ENCODE measurements at regions not wholly inside any gene's neighbourhood (a gene's known extent, or its start where the extent isn't known, plus 50 kb on each side); places are given as distances from the start of the nearest gene placed in this dataset.

DNA sequence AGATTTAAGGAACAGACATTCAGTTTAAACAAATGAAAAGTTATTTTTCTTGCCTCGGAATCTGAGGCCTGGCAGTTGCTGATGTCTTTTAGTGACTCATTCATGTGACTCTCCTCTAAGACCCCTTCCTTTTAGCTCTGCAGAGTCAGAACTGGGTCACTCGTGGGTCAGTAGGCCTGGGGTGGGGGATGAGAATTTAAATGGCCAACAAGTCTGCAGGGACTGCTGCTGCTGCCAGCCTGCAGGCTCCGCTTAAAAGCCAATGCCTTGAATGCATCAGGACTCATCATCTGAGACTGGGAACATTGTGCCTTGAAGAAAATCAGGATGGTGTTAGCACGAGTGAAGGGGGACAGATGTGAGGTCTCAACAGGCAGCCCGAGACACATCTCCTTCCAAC lies 404.3 kb downstream of the CDH26 start:
- intact Hi-C loops (cut with DNase I): no loop called here
- ATAC-seq (ENCODE audit: poor library complexity): no peak
- no peak for DNase-seq

DNA sequence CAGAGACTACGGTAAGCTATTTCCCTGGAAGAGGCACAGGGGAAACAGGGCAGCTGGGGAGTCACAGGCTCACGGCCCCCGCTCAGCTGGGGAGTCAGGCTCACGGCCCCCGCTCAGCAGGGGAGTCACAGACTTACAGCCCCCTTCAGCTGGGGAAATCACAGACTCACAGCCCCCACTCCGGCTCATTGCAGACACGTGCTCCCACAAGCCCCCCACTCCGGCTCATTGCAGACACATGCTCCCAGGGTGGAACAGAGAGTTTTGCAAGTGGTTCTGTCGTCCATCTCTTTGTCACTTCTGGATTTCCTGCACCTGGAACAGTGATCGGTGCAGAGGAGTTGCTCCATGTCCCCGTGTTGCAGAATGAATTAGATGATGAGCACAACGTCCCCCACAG lies 405.5 kb downstream of the CDH26 start:
- ATAC-seq (ENCODE audit: poor library complexity): no peak
- DNase-seq: no peak
- intact Hi-C loops (cut with DNase I): no loop called here

DNA sequence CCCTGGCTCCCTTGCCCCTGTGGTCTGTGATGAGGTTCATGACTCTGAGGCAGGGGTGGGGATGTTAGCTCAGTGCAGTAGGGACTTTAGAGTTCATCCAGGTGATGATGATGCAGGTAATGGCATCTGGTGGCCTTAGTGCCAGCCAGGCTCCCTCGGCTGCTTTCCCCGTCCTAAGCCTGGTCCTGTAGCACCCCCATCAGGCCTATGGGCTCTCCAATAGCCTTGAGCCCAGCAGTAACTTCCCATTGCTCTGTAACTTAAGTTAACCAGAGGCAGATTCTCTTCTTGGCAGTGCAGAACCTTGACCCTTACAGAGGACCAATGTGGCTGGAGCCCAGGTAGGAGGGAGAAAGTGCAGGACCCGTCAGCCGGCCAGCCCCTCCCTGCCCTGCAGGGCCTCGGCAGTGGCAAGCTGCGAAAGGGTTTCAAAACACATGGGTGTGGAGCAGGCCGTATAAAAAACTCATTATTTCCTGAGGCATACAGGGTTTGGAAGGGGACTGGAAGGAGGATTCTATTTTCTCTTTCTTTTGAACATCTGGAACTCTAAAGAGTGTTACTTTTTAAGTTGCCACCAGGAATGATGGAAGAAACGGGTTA lies 406.9 kb downstream of the CDH26 start:
- no peak for DNase-seq
- intact Hi-C loops (cut with DNase I): no loop called here
- ATAC-seq (ENCODE audit: poor library complexity): no peak

DNA sequence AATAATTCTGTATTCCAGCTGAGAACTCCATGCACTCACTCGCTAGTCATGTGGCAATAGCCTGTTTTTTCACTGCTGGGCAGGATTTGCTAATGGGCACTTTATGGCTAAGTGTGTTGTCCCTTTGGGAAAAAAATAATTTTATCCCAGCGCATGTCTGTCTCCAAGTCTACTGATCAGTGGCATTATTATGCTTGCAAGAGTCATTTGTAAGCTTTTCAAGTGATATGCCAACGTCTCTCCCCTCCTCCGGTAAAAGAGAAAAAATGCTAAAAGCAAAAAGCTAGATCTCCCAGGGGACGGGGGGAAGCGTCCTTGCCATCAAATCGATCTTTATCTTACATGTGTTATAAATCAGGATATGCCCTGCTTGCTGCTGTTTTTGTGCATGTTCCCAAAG lies 407.7 kb downstream of the CDH26 start:
- intact Hi-C loops (cut with DNase I): no loop called here
- ATAC-seq (ENCODE audit: poor library complexity) (no peak), DNase-seq (no peak)

DNA sequence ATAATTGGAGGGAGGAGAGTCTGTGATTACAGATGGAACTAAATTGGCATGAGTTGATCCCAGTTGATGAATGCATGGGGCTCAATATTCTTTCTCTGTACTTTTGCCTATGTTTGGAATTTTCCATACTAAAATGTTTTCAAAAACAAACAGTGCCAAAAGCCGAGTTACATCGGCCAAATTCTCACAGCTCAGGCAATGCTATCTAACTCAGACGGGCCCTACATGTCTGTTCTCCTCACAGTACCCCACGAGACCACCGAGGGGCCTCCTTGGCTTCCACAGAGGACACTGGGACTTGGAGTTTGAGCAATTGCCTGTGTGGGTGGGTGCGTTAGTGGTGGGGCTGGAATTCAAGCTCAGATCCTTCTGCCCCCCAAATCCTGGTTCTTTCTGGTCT lies 413.2 kb downstream of the CDH26 start:
- ATAC-seq (ENCODE audit: poor library complexity) (no peak), DNase-seq (no peak)
- intact Hi-C loops (cut with DNase I): no loop called here

DNA sequence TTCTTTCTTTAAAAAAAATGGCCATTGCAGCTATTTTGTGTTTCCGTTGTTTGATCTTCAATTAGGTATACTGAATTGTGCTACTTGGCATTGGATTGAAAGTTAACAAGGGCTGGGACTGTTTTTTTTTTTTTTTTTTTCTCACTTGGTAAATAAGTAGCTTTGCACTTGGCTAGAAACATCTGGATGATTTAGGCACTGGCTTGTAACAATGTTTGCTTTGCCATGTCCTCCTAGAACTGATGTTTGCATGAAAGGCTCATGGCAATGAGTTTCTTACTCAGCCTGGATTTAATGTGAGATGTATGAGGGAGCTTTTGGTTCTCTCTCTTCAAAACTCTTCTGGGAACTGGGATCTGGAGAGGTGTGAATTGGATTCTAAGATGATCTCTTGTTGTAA lies 414.1 kb downstream of the CDH26 start:
- DNase-seq (no peak), ATAC-seq (ENCODE audit: poor library complexity) (no peak)
- intact Hi-C loops (cut with DNase I): no loop called here

DNA sequence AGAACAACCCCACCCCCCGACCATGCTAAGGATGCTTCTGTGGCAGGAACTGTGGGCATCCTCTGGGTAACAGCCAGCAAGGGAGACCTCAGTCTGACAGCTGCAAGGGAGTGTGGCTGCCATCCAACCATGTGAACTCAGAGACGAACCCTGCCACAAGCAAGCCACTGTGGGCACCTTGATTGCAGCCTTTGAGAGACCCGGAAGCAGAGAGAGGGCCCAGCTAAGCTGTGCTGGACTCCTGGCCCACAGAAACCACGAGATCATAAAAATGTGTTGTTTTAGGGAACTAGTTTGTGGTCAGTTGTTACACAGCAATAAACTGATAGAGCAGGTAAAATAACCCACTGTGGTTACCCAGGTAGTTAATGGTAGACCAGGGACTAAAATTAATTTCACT lies 414.6 kb downstream of the CDH26 start:
- ATAC-seq (ENCODE audit: poor library complexity) (no peak), DNase-seq (no peak)
- intact Hi-C loops (cut with DNase I): no loop called here

DNA sequence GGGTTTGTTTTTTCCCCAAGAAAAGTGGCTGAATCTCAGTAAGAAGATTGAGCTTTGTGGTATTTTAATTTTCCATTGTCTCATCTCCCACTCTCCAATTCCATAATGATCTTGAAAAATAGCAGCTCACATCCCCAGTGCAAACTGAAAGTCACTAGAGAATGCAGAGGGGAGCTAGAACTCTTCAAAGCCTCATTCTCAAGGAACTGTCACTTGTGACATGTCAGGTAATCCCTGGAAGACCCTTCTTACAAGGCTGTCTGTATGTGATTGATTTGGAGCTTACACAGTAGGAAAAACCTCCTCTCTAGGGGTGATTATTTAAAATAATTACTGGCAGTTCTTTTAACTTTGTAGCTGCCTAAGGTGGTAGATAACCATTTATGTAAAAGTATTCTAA lies 420.4 kb downstream of the CDH26 start:
- intact Hi-C loops (cut with DNase I): no loop called here
- ATAC-seq (ENCODE audit: poor library complexity) (no peak), DNase-seq (no peak)

DNA sequence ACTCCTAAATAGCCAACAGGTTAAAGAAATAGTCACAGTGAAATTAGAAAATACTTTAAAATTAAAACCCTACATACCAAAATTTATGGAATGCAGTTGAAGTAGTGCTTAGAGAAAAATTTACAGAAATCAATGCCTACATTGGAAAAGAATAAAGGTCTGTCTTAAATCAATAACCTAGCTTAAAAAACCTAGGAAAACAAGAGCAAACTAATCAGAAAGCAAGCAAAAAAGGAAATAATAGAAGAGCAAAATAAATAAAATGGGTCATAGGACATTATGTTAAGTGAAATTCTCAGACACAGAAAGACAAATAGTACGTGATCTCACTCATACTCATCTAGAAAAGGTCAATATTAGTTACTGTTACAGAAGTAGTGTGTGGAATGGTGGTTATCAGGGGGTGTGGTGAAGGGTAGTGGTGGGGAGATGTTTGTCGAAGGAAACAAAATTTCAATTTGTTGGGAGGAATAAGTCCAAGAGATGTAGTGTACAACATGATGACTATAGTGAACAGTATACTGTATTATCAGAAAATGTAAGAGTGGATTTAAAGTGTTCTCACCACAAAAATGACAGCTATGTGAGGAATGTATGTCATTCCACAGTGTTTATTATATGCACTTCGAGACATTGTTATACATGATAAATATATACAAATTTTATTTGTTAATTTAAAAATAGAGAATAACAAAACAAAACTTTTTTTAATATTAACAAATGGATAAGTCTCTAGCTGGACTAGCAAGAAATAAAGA lies 423.6 kb downstream of the CDH26 start:
- no peak for ATAC-seq (ENCODE audit: poor library complexity)
- no peak for DNase-seq
- intact Hi-C loops (cut with DNase I): no loop called here

DNA sequence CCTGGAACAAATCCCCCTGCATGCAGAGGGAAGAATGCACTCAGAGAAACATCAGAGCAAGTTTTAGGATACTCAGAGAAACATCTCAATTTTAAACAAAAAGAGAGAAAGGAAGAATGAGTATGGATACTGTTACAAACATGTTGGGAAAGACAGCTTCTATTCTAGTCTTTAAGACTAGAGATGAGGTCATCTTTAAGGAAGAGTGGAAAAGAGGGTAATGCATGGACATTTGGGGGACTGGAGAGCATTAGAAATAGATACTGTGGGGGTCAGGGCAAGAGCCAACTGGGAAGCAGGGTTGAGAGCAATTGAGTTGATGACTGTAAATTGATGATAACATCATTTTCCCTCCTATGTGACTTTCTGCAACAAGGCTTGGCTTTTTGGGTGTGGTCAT lies 431.2 kb downstream of the CDH26 start:
- DNase-seq (no peak), ATAC-seq (ENCODE audit: poor library complexity) (no peak)
- intact Hi-C loops (cut with DNase I): no loop called here

DNA sequence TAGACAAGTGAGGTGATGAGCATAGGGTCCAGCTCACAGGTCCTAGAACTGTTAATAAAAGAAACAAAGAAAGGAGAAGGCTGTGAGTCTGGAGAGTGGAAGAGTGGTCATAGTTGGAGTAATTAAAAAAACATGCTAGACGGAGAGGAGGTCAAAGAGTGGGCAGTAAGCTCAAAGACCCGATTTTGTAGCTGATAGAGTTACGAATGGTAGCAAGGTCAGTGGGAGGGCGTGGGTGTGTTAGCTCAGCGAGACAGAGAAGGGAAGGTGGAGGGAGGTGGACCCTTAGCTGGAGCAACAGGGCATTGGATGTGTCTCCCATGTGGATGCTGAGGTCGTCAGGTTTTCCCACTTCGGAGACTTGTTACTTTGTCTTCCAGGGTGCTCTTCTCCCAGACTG lies 431.7 kb downstream of the CDH26 start:
- ATAC-seq (ENCODE audit: poor library complexity) (no peak), DNase-seq (no peak)
- intact Hi-C loops (cut with DNase I): no loop called here

DNA sequence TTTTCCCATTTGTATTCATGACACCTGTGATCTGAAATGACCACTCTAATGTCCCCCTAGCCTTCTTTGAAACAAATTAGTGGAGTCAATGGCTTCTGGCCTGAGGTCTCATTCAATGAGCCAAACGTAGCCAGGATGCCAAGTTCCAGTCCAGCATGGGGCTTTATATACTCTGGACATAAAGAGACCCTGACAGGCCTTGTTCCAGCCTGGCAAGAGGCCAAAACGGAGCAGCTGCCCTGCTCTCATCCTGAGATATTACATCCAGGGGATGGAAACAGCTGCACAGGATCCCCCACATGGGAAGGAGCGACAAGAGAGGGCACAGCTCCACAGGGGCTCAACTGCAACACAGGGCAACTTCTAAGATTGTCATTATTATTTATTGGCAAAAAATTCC lies 437.8 kb downstream of the CDH26 start:
- ATAC-seq (ENCODE audit: poor library complexity) (no peak), DNase-seq (no peak)
- intact Hi-C loops (cut with DNase I): no loop called here

DNA sequence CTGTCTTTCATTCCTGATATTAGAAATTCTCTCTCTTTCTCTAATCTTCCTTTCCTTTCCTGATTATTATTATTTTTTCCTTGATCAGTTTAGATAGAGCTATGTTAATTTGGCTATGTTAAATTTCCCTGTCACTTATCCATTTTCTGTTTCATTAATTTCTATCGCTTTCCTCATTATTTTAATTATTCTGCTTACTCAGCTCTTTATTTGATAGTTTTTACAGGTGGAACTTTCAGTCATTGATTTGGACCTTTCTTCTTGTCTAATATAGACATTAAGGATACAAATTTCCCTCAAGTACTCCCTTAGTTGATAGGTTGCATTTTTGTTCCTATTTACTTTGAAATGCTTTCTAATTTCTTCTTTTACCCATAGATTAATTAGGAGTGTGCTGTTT lies 442.3 kb downstream of the CDH26 start:
- DNase-seq (no peak), ATAC-seq (ENCODE audit: poor library complexity) (no peak)
- intact Hi-C loops (cut with DNase I): no loop called here

DNA sequence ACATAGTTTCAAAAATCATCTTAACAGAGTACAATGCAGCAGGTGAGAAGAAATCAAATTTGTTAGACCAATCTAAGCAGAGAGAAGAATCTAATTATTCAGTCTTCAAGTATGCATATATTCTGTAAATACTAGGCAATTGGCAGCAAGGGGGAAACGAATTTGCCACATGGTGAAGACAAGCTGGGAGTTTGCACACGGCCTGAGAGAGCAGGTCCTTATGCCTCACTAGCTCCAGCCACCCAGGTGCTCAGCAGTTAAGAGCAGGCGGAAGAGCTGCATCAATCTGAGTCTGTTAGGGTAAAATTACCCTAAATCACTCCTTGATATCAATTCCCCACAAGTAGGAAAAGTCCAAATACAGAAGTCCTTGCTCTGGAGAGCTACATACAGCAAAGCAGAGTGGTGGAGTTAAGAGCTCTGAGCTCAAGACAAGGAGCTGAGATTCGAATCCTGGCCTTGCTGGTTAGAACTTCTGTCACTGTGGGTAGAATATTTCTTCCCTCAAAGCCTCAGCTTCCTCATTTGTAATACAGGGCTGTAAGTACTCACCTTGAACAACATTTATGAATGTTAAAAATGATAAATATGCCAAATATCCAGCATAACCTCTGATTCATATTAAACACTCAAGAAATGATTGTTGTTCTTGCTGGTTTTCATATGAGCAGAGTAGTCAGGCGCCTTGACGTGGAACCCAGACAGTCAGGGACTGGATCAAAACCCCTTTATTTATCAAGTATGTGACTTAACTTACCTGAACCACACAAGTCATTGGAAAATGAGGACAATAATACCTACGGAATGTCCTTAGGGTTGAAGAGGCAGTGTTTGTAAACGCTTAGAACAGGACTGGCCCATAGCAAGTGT lies 444.2 kb downstream of the CDH26 start:
- no peak for DNase-seq
- no peak for ATAC-seq (ENCODE audit: poor library complexity)
- intact Hi-C loops (cut with DNase I): no loop called here

DNA sequence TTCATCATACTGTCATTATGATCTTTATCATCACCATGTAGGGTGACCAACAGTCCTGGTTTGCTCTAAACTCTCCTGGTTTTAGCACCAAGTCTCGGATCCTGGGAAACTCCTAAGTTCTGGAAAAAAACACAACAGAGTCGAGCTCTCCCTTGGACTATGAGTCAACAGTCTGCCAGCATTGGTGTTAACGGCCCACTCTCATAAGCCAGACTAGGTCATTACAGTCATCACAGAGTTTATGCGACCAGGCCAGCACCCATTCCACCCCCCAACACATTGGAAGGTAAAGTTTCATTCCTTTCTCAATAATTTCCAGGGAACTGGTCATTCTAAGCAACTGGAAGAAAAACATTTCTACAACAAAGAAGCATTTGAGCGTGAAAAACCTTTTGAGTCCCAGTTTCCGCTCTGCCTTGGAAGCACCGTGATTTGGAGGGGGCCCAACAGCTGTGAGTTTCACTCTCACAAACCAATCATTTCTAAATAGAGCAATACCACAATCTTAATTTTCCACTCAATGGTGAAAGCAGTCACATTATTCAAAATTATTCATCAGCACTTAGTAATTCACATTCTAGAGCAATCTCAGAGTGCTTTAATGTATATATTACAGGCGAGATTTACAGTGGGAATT lies 445.0 kb downstream of the CDH26 start:
- no peak for ATAC-seq (ENCODE audit: poor library complexity)
- intact Hi-C loops (cut with DNase I): no loop called here
- DNase-seq: no peak

DNA sequence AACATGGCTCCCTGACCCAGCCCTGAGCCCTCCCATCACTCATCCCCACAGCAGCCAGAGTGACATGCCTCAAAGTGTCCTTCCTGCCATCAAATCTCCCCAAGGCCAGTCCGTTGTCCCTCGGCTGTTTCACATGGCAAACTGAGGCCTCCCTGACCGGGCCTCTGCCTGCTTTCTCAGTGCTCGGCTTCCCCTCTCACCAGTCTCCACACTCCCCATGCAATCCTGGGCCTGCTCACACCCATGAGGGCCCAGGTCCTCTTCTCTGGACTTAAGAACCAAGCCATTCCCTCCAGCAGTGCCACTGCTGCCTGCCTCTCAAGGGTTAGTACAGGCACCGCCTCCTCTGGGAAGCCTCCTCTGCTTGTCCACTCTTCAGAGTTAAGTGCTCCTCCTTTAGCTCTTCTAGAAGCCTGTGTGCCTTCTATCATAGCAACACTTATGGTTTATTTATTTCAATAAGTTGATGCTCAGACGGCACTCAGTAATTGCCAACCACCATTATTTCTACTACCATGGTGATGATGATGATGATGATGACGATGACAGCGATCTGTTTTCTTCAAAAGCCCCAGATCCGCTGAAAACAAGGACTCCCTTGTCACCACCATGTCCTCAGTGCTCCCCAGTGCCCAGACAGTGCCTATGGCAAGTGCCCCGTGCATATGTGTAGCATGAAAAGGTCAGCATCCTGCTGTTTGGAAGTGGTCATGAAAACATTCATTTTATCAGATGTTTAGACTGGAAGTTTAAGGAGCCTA lies 449.0 kb downstream of the CDH26 start:
- no peak for DNase-seq
- intact Hi-C loops (cut with DNase I): no loop called here
- ATAC-seq (ENCODE audit: poor library complexity): no peak

DNA sequence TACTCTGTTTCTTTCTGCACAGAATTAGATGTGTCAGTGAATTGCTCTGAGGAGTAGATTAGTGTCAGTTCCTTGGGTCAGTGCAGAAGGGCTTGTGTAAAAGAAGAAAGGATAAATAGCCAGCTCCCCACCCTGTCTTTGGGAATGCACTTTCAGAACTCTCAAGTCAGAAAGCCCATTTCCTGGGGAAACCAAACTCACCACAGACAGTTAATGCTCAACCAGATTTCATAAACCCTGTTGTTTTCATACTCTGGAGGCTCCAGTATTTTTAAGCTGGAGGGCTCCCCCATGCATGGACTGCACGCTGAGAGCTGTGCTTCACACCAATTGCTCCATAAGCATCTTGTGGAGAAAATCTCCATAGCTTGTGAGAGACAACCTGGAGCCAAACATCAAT lies 449.7 kb downstream of the CDH26 start:
- ATAC-seq (ENCODE audit: poor library complexity) (no peak), DNase-seq (no peak)
- intact Hi-C loops (cut with DNase I): no loop called here

DNA sequence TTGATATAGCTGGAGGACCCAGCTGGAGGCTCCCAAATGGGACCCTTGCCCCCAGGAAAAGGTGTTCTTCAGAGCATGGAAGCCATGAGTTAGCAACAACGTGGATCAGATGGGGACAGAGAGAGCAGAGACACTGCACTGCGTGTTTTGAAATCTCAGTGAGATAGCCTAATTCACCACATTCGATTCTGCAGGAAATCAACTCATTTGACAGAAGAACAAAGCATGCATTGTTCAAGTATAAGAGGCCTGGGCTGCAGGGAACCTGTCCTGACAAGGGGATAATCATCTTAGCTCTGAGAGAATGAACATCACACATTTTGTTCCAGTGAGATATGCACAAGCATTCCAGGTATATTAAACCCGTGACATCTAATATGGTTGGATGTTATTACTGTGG lies 450.2 kb downstream of the CDH26 start:
- ATAC-seq (ENCODE audit: poor library complexity) (no peak), DNase-seq (no peak)
- intact Hi-C loops (cut with DNase I): no loop called here

Data from Right ventricle myocardium superior (tissue), 1 donor.